C4-2B (cell line): ENCODE measurements at regions not wholly inside any gene's neighbourhood (a gene's known extent, or its start where the extent isn't known, plus 50 kb on each side); places are given as distances from the start of the nearest gene placed in this dataset.

Source experiments
- H3K27ac ChIP-seq: fragments of 450-650 bp; 2 replicates; pipeline ENCODE4 v1.5.1; 2017
- CTCF ChIP-seq: fragments of 450-650 bp; conservative IDR thresholded peaks from 2 replicates; pipeline ENCODE4 v1.5.1; 2017; ENCODE audit warnings: mild to moderate bottlenecking
- ZFX ChIP-seq: fragments of 450-650 bp; IDR thresholded peaks from 2 replicates; pipeline ENCODE4 v1.6.1; 2017

GRCh38 chr5:111892949-111893348 lies 136.0 kb upstream of the NREP start:
- no peak for TF ChIP-seq CTCF
- TF ChIP-seq ZFX, result no peak

GRCh38 chr5:111887706-111888105 lies 130.7 kb upstream of the NREP start:
- TF ChIP-seq ZFX (no peak), CTCF (no peak)

More at GRCh38 chr5:111892949-111893348, 136.0 kb upstream of the NREP start:
- H3K27ac ChIP-seq, result no peak overlapping the region

GRCh38 chr5:111869681-111870080 lies 112.7 kb upstream of the NREP start:
- H3K27ac ChIP-seq, result no peak overlapping the region
- TF ChIP-seq ZFX (no peak), CTCF (no peak)

More at GRCh38 chr5:111887706-111888105, 130.7 kb upstream of the NREP start:
- no peak overlapping the region for H3K27ac ChIP-seq

- TF ChIP-seq ZFX (no peak), CTCF (no peak)
- no peak overlapping the region for H3K27ac ChIP-seq
Observed at GRCh38 chr5:111865356-111865755, 108.4 kb upstream of the NREP start.

GRCh38 chr5:111863801-111864200 lies 106.8 kb upstream of the NREP start:
- H3K27ac ChIP-seq, result no peak overlapping the region
- TF ChIP-seq CTCF (no peak), ZFX (no peak)

GRCh38 chr5:111859533-111860270 lies 102.7 kb upstream of the NREP start:
- H3K27ac ChIP-seq, result no peak overlapping the region
- TF ChIP-seq CTCF (no peak), ZFX (no peak)

- no peak overlapping the region for H3K27ac ChIP-seq
- TF ChIP-seq CTCF, result no peak
- no peak for TF ChIP-seq ZFX
Observed at GRCh38 chr5:111859031-111859430, 102.0 kb upstream of the NREP start.
